Activated CD8-positive, alpha-beta memory T cell treated with anti-CD3 and anti-CD28 coated beads, Interleukin-2, amount 50 U/mL, for 1 hour (primary cell): ENCODE measurements at regions not wholly inside any gene's neighbourhood (a gene's known extent, or its start where the extent isn't known, plus 50 kb on each side); places are given as distances from the start of the nearest gene placed in this dataset.

Experiments used
- DNase-seq: peaks from one replicate; pipeline ENCODE4 v3.0.0-alpha.2; 2020; ENCODE audit errors: extremely low read depth

- no peak for DNase-seq
Observed at GRCh38 chr2:147366279-147366678, 478.6 kb upstream of the ACVR2A start.

- DNase-seq: no peak
Observed at GRCh38 chr2:147365622-147366021, 479.2 kb upstream of the ACVR2A start.

- no peak for DNase-seq
Observed at GRCh38 chr2:147364597-147364996, 480.2 kb upstream of the ACVR2A start.

GRCh38 chr2:147363181-147363580 is 481.6 kb upstream of the ACVR2A start:
- no peak for DNase-seq

GRCh38 chr2:147358375-147358774 is 486.5 kb upstream of the ACVR2A start:
- no peak for DNase-seq

- DNase-seq: no peak
Observed at GRCh38 chr2:147356157-147356556, 488.7 kb upstream of the ACVR2A start.

GRCh38 chr2:147355706-147356105 is 489.1 kb upstream of the ACVR2A start:
- no peak for DNase-seq

GRCh38 chr2:147353072-147353381 is 491.8 kb upstream of the ACVR2A start:
- DNase-seq: no peak

GRCh38 chr2:147352264-147353071 is 492.4 kb upstream of the ACVR2A start:
- no peak for DNase-seq

- DNase-seq: no peak
Observed at GRCh38 chr2:147351784-147352183, 493.0 kb upstream of the ACVR2A start.

- DNase-seq: no peak
Observed at GRCh38 chr2:147348931-147349555, 495.8 kb upstream of the ACVR2A start.

- DNase-seq: no peak
Observed at GRCh38 chr2:147346142-147346541, 498.7 kb upstream of the ACVR2A start.

- DNase-seq: no peak
Observed at GRCh38 chr2:147345246-147345645, 499.6 kb upstream of the ACVR2A start.

GRCh38 chr2:147342329-147342728 is 502.5 kb upstream of the ACVR2A start:
- no peak for DNase-seq

GRCh38 chr2:147331790-147332419 is 512.9 kb upstream of the ACVR2A start:
- DNase-seq: no peak

GRCh38 chr2:147330925-147331324 is 513.9 kb upstream of the ACVR2A start:
- DNase-seq: no peak

- no peak for DNase-seq
Observed at GRCh38 chr2:147327613-147328012, 517.2 kb upstream of the ACVR2A start.

- DNase-seq: no peak
Observed at GRCh38 chr2:147325990-147326389, 518.8 kb upstream of the ACVR2A start.

- no peak for DNase-seq
Observed at GRCh38 chr2:147320146-147320545, 524.7 kb upstream of the ACVR2A start.

GRCh38 chr2:147311058-147311430 is 533.8 kb upstream of the ACVR2A start:
- no peak for DNase-seq

- no peak for DNase-seq
Observed at GRCh38 chr2:147310335-147311057, 534.3 kb upstream of the ACVR2A start.

GRCh38 chr2:147297820-147298219 is 547.0 kb upstream of the ACVR2A start:
- DNase-seq: no peak
